A549 (cell line): ENCODE measurements at regions not wholly inside any gene's neighbourhood (a gene's known extent, or its start where the extent isn't known, plus 50 kb on each side); places are given as distances from the start of the nearest gene placed in this dataset.

Experiments
- ATAC-seq, 2 experiments: fragments of 200-7000 bp in 1 of 2; fragments of >200 bp in 1 of 2; cut with Nextera tagmentation in 1 of 2; cut with Tn5 transposase in 1 of 2; 3 replicates each; pipeline versions ENCODE4 v1.8.0 to v1.9.1; 2018 to 2020; ENCODE audit warnings: mild to moderate bottlenecking in 1 of 2, moderate library complexity in 1 of 2
- CTCF ChIA-PET: fragments of 300-600 bp; sonication (Branson Sonifier 250); formaldehyde crosslinking; extraction: SDS; loops from one replicate; lab custom pipeline; 2021; ENCODE audit warnings: antibody characterized with exemption, inconsistent platforms; lab: Yijun Ruan, JAX
- POLR2A ChIA-PET: fragments of 350-600 bp; formaldehyde crosslinking; extraction: SDS; loops from one replicate; lab custom pipeline; 2021; ENCODE audit warnings: antibody characterized with exemption, inconsistent platforms; lab: Yijun Ruan, JAX
- DNase-seq, 2 experiments: peaks; one replicate each; pipeline versions ENCODE4 v3.0.0 to v3.0.0-alpha.2; 2011 to 2016; ENCODE audit warnings: low read depth in 1 of 2, low spot score in 1 of 2
- FAIRE-seq: peaks from 2 replicates; lab custom pipeline; 2011; peaks lifted over from hg19 to GRCh38; lab: Jason Lieb, UNC
- H3K27ac ChIP-seq, 2 experiments: fragments of >200 bp; sonication (Bioruptor Twin); formaldehyde crosslinking; 3 replicates each; pipeline ENCODE4 v1.5.1; 2016 to 2017
- H3K4me1 ChIP-seq: fragments of >200 bp; sonication (Bioruptor Twin); formaldehyde crosslinking; 3 replicates; pipeline ENCODE4 v1.6.1; 2016
- H3K4me2 ChIP-seq: fragments of >200 bp; sonication (Bioruptor Twin); formaldehyde crosslinking; 3 replicates; pipeline ENCODE4 v1.6.1; 2016
- H3K4me3 ChIP-seq: fragments of >200 bp; sonication (Bioruptor Twin); formaldehyde crosslinking; 3 replicates; pipeline ENCODE4 v1.5.1; 2016
- H3K9me3 ChIP-seq: fragments of >200 bp; sonication (Bioruptor Twin); formaldehyde crosslinking; 3 replicates; pipeline ENCODE4 v1.6.1; 2016
- CBX2 ChIP-seq: fragments of 200-600 bp; sonication (generic); IDR thresholded peaks from 2 replicates; pipeline ENCODE4 v1.6.1; 2016; ENCODE audit warnings: low read depth, mild to moderate bottlenecking, borderline replicate concordance
- CEBPB ChIP-seq, 2 experiments: fragments of >200 bp in 1 of 2; sonication (Bioruptor Twin) in 1 of 2; formaldehyde crosslinking in 1 of 2; IDR thresholded peaks; 2 replicates each; pipeline ENCODE4 v1.6.1; 2012 to 2016
- CHD2 ChIP-seq: fragments of 150-350 bp; IDR thresholded peaks from 2 replicates; pipeline ENCODE4 v1.6.1; 2014; ENCODE audit warnings: low read length; ENCODE audit not compliant: partially characterized antibody
- CHD4 ChIP-seq: fragments of 200-600 bp; sonication (generic); IDR thresholded peaks from 2 replicates; pipeline ENCODE4 v1.6.1; 2016; ENCODE audit warnings: antibody characterized with exemption, mild to moderate bottlenecking, borderline replicate concordance
- E2F6 ChIP-seq: IDR thresholded peaks from 2 replicates; pipeline ENCODE4 v1.6.1; 2012; ENCODE audit warnings: low read depth, borderline replicate concordance
- EHF ChIP-seq: fragments of 250-450 bp; sonication (Bioruptor Pico); IDR thresholded peaks from 2 replicates; pipeline ENCODE4 v1.5.0; 2020; ENCODE audit warnings: mild to moderate bottlenecking
- EHMT2 ChIP-seq: fragments of 200-600 bp; sonication (generic); IDR thresholded peaks from 2 replicates; pipeline ENCODE4 v1.6.1; 2016; ENCODE audit warnings: antibody characterized with exemption, low read depth, mild to moderate bottlenecking, moderate library complexity
- ELK1 ChIP-seq: fragments of 150-350 bp; IDR thresholded peaks from 2 replicates; pipeline ENCODE4 v1.6.1; 2014; ENCODE audit warnings: low read depth, mild to moderate bottlenecking, low read length
- ESRRA ChIP-seq: fragments of 150-350 bp; IDR thresholded peaks from 2 replicates; pipeline ENCODE4 v1.6.1; 2014; ENCODE audit warnings: mild to moderate bottlenecking, low read length, borderline replicate concordance
- GATA3 ChIP-seq: IDR thresholded peaks from 2 replicates; pipeline ENCODE4 v1.6.1; 2012; ENCODE audit warnings: borderline replicate concordance
- HDAC2 ChIP-seq: fragments of 200-600 bp; sonication (generic); IDR thresholded peaks from 2 replicates; pipeline ENCODE4 v1.6.1; 2016
- HES2 ChIP-seq: fragments of >200 bp; sonication (Bioruptor Twin); formaldehyde crosslinking; IDR thresholded peaks from 2 replicates; pipeline ENCODE4 v1.6.1; 2016
- HOXA7 ChIP-seq: fragments of 250-450 bp; sonication (Bioruptor Pico); IDR thresholded peaks from 2 replicates; pipeline ENCODE4 v1.5.0; 2020; ENCODE audit warnings: mild to moderate bottlenecking, moderate library complexity
- HOXB13 ChIP-seq: fragments of 250-450 bp; sonication (Bioruptor Pico); IDR thresholded peaks from 2 replicates; pipeline ENCODE4 v1.5.0; 2020; ENCODE audit warnings: low read depth, mild to moderate bottlenecking, moderate library complexity
- MAX ChIP-seq: IDR thresholded peaks from 2 replicates; pipeline ENCODE4 v1.6.1; 2012
- MAZ ChIP-seq: fragments of 150-350 bp; IDR thresholded peaks from 2 replicates; pipeline ENCODE4 v1.6.1; 2014; ENCODE audit warnings: antibody characterized with exemption, low read depth, low read length, borderline replicate concordance
- PBX3 ChIP-seq: IDR thresholded peaks from 2 replicates; pipeline ENCODE4 v1.6.1; 2012
- PHF8 ChIP-seq: fragments of 200-600 bp; sonication (generic); IDR thresholded peaks from 2 replicates; pipeline ENCODE4 v1.6.1; 2016; ENCODE audit warnings: low read depth, mild to moderate bottlenecking, antibody characterized with exemption, moderate library complexity, borderline replicate concordance
- RARB ChIP-seq: fragments of 250-450 bp; sonication (Bioruptor Pico); IDR thresholded peaks from 2 replicates; pipeline ENCODE4 v1.8.0; 2021; ENCODE audit warnings: mild to moderate bottlenecking, moderate library complexity
- REST ChIP-seq: fragments of 200-600 bp; sonication (generic); IDR thresholded peaks from 2 replicates; pipeline ENCODE4 v1.6.1; 2016; ENCODE audit warnings: antibody characterized with exemption, mild to moderate bottlenecking, moderate library complexity
- SMC3 ChIP-seq: fragments of >200 bp; sonication (Bioruptor Twin); formaldehyde crosslinking; IDR thresholded peaks from 3 replicates; pipeline ENCODE4 v1.6.1; 2018; ENCODE audit warnings: inconsistent platforms
- TP53 ChIP-seq: fragments of 250-450 bp; sonication (Bioruptor Pico); IDR thresholded peaks from 2 replicates; pipeline ENCODE4 v1.5.0; 2021; ENCODE audit warnings: mild to moderate bottlenecking, moderate library complexity
- ZC3H11A ChIP-seq: fragments of 450-650 bp; IDR thresholded peaks from 2 replicates; pipeline ENCODE4 v1.6.1; 2014; ENCODE audit warnings: antibody characterized with exemption, mild to moderate bottlenecking
- ZNF302 ChIP-seq: fragments of 250-450 bp; sonication (Bioruptor Pico); IDR thresholded peaks from 2 replicates; pipeline ENCODE4 v1.9.0; 2021; ENCODE audit warnings: inconsistent platforms, mild to moderate bottlenecking, moderate library complexity
- WGBS: methylation state at CpG from one replicate; pipeline ENCODE4 v1.1.6; 2017; ENCODE audit errors: missing lambda C conversion rate; 5-methylcytosine and 5-hydroxymethylcytosine counted together

- TF ChIP-seq MAX (no peak), HES2 (no peak), HOXB13 (no peak), HDAC2 (no peak), GATA3 (no peak)
- TF ChIP-seq, all 56 proteins: peak for 0
- ChIA-PET CTCF (interaction anchor here (1.1 kb wide), 1 partner anchor 79 kb away, joined by 3 read pairs; no protein-coding TSS in a partner anchor), POLR2A (no interaction called here)
- FAIRE-seq = no peak
- ATAC-seq = peak; percentile 20 to 59; a peak in 5 of 6 replicates
- DNase-seq = no peak
- peaks cover 11% of the 10 kb centered on the region; the same call in 2 of the 3 replicates for H3K9me3 ChIP-seq
- H3K4me1 ChIP-seq = peaks cover 26% of the 10 kb centered on the region
- H3K4me3 ChIP-seq = no peak overlapping the region
- 70% methylated on average over 9 of the region's 9 CpGs for WGBS
- peak overlapping the region; percentile 66 for H3K4me2 ChIP-seq
- H3K27ac ChIP-seq = peak overlapping the region; percentile 88 to 89
Measured at GRCh38 chr11:106397787-106398501, 320.5 kb downstream of the AASDHPPT start.

- DNase-seq (peak; percentile 3 to 30), ATAC-seq (peak; percentile 73 to 76), FAIRE-seq (no peak)
- CTCF ChIA-PET = interaction anchor here (0.6 to 1.1 kb wide), 3 partner anchors 79 to 383 kb away, joined by 3 read pairs; no protein-coding TSS in a partner anchor
- H3K4me2 ChIP-seq = peak overlapping the region; percentile 66
- TF ChIP-seq ZNF302 (CRISPR knock-in tag) = no peak
- no peak for TF ChIP-seq CHD4
- no peak for TF ChIP-seq PBX3
- TF ChIP-seq E2F6 = no peak
- no peak for TF ChIP-seq HOXA7 (CRISPR knock-in tag)
- TF ChIP-seq ELK1 = no peak
- no peak for TF ChIP-seq CEBPB (IDR thresholded peaks at IDR 0.05)
- no peak for TF ChIP-seq MAZ
- TF ChIP-seq PHF8 = no peak
- TF ChIP-seq EHMT2 = no peak
- no peak for TF ChIP-seq ZC3H11A
- no peak for TF ChIP-seq SMC3
- TF ChIP-seq RARB (CRISPR knock-in tag) = no peak
- no peak for TF ChIP-seq TP53 (CRISPR knock-in tag)
- TF ChIP-seq GATA3 = no peak
- TF ChIP-seq CHD2 = no peak
- TF ChIP-seq ESRRA = no peak
- no peak for TF ChIP-seq EHF
- no peak for TF ChIP-seq CBX2
- TF ChIP-seq REST = no peak
- no peak overlapping the region for H3K4me3 ChIP-seq
- peaks cover 26% of the 10 kb centered on the region for H3K4me1 ChIP-seq
- peaks cover 11% of the 10 kb centered on the region; the same call in 2 of the 3 replicates for H3K9me3 ChIP-seq
- H3K27ac ChIP-seq = peak overlapping the region; percentile 88 to 89
- POLR2A ChIA-PET = no interaction called here
- 3% methylated on average over 5 of the region's 5 CpGs for WGBS
Measured at GRCh38 chr11:106398502-106399075, 321.1 kb downstream of the AASDHPPT start.
